ENCODE measurements at regions not wholly inside any gene's neighbourhood (a gene's known extent, or its start where the extent isn't known, plus 50 kb on each side); places are given as distances from the start of the nearest gene placed in this dataset.

DNA sequence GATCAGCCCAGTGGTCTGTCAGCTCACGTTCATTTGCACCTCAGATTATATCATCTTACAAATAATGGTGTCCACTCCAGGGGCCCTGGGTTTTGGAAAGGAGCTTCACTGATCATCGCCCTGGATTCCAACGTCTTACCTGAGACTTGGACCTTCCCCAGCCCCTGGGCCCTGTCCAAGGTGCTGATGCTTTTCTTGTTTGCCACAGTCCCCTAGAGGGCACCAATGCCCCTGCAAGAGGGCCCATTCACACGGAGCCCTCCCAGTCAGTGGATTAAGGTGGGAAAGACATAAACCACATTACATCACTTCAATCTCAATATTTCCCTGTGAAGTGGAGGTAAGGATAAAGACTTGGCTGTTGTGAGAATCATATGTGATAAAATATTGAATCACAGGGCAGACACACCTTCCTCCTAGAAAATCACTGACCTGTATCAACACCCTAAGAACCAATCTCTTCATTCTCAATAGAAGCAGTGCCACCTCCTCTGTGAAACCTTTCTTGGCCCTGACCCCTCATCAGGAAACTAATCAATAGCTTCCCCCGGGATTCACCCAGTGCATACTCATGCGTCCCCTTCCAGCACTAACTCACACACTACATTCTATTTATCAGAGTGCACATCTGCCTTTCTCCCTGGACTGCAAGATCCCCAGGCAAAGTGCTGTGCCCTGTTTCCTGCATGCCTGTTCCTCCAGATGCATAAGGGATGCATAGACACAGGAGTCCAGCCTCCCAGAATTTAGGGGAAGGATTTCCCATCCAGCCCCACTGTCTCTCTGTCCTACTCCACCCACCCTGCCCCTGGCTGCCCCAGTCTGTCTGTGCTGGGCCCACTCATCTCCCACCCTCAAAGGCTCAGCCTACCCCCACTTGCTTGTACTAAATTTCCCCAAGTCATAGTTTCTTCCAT lies 167.0 kb downstream of the BUD13 start (continued):
- TF ChIP-seq SP140L (CRISPR knock-in tag; IDR thresholded peaks at IDR 0.05; ENCODE audit: borderline replicate concordance) (peak; percentile 89; the same call in 1 of the 2 replicates), XBP1 (CRISPR knock-in tag; IDR thresholded peaks at IDR 0.05) (0 out of 2 replicates have a peak, but pooled peaks have one; percentile 46), ZNF678 (CRISPR knock-in tag; IDR thresholded peaks at IDR 0.05) (no peak), ZNF564 (CRISPR knock-in tag; IDR thresholded peaks at IDR 0.05) (0 out of 2 replicates have a peak, but pooled peaks have one; percentile 33), ZNF225 (CRISPR knock-in tag; IDR thresholded peaks at IDR 0.05) (no peak; the same call in 1 of the 2 replicates), ZNF256 (CRISPR knock-in tag; conservative IDR thresholded peaks at IDR 0.05) (peak; percentile 86; the same call in 1 of the 2 replicates), MAFK (conservative IDR thresholded peaks at IDR 0.05 in 1 of 2, IDR thresholded peaks at IDR 0.05 in 1 of 2; ENCODE audit: low read length in 2 of 2) (no peak), SMARCE1 (IDR thresholded peaks at IDR 0.05; ENCODE audit: borderline replicate concordance) (no peak), ZNF749 (CRISPR knock-in tag; IDR thresholded peaks at IDR 0.05; ENCODE audit: borderline replicate concordance) (peak; percentile 65; the same call in 1 of the 2 replicates), ZNF558 (CRISPR knock-in tag; IDR thresholded peaks at IDR 0.05; ENCODE audit: borderline replicate concordance) (peak; percentile 63; the same call in 1 of the 2 replicates), EHMT2 (IDR thresholded peaks at IDR 0.05; ENCODE audit: borderline replicate concordance, low read depth, low read length) (peak; percentile 97), ZNF800 (CRISPR knock-in tag; IDR thresholded peaks at IDR 0.05) (peak; percentile 67; the same call in 1 of the 2 replicates), ZSCAN20 (CRISPR knock-in tag; IDR thresholded peaks at IDR 0.05; ENCODE audit: borderline replicate concordance) (peak; percentile 83; the same call in 1 of the 2 replicates), NAIF1 (CRISPR knock-in tag; IDR thresholded peaks at IDR 0.05; ENCODE audit: borderline replicate concordance) (no peak), ZFP1 (CRISPR knock-in tag; IDR thresholded peaks at IDR 0.05) (no peak; the same call in 1 of the 2 replicates)
- TF ChIP-seq, protein P1, sequence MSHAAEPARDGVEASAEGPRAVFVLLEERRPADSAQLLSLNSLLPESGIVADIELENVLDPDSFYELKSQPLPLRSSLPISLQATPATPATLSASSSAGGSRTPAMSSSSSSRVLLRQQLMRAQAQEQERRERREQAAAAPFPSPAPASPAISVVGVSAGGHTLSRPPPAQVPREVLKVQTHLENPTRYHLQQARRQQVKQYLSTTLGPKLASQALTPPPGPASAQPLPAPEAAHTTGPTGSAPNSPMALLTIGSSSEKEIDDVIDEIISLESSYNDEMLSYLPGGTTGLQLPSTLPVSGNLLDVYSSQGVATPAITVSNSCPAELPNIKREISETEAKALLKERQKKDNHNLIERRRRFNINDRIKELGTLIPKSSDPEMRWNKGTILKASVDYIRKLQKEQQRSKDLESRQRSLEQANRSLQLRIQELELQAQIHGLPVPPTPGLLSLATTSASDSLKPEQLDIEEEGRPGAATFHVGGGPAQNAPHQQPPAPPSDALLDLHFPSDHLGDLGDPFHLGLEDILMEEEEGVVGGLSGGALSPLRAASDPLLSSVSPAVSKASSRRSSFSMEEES (CRISPR knock-in tag; IDR thresholded peaks at IDR 0.05), result peak; percentile 85
- TF ChIP-seq, protein P2, sequence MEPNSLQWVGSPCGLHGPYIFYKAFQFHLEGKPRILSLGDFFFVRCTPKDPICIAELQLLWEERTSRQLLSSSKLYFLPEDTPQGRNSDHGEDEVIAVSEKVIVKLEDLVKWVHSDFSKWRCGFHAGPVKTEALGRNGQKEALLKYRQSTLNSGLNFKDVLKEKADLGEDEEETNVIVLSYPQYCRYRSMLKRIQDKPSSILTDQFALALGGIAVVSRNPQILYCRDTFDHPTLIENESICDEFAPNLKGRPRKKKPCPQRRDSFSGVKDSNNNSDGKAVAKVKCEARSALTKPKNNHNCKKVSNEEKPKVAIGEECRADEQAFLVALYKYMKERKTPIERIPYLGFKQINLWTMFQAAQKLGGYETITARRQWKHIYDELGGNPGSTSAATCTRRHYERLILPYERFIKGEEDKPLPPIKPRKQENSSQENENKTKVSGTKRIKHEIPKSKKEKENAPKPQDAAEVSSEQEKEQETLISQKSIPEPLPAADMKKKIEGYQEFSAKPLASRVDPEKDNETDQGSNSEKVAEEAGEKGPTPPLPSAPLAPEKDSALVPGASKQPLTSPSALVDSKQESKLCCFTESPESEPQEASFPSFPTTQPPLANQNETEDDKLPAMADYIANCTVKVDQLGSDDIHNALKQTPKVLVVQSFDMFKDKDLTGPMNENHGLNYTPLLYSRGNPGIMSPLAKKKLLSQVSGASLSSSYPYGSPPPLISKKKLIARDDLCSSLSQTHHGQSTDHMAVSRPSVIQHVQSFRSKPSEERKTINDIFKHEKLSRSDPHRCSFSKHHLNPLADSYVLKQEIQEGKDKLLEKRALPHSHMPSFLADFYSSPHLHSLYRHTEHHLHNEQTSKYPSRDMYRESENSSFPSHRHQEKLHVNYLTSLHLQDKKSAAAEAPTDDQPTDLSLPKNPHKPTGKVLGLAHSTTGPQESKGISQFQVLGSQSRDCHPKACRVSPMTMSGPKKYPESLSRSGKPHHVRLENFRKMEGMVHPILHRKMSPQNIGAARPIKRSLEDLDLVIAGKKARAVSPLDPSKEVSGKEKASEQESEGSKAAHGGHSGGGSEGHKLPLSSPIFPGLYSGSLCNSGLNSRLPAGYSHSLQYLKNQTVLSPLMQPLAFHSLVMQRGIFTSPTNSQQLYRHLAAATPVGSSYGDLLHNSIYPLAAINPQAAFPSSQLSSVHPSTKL (CRISPR knock-in tag; IDR thresholded peaks at IDR 0.05), result peak; percentile 38; the same call in 1 of the 2 replicates
- TF ChIP-seq, protein P3, sequence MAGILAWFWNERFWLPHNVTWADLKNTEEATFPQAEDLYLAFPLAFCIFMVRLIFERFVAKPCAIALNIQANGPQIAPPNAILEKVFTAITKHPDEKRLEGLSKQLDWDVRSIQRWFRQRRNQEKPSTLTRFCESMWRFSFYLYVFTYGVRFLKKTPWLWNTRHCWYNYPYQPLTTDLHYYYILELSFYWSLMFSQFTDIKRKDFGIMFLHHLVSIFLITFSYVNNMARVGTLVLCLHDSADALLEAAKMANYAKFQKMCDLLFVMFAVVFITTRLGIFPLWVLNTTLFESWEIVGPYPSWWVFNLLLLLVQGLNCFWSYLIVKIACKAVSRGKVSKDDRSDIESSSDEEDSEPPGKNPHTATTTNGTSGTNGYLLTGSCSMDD (CRISPR knock-in tag; IDR thresholded peaks at IDR 0.05), result no peak

All from HepG2 (cell line).